GM19467 (cell line): ENCODE measurements at regions not wholly inside any gene's neighbourhood (a gene's known extent, or its start where the extent isn't known, plus 50 kb on each side); places are given as distances from the start of the nearest gene placed in this dataset.

Source experiments
- ATAC-seq: cut with Tn5 transposase; IDR thresholded peaks from one replicate; pipeline ENCODE4 v1.9.1; 2021; ENCODE audit warnings: mild to moderate bottlenecking, moderate library complexity; ENCODE audit not compliant: unreplicated experiment

- no peak for ATAC-seq
Measured at GRCh38 chr14:82112210-82112839, 578.7 kb upstream of the SEL1L start.

GRCh38 chr14:82113007-82113406 is 579.4 kb upstream of the SEL1L start:
- ATAC-seq: no peak

DNA sequence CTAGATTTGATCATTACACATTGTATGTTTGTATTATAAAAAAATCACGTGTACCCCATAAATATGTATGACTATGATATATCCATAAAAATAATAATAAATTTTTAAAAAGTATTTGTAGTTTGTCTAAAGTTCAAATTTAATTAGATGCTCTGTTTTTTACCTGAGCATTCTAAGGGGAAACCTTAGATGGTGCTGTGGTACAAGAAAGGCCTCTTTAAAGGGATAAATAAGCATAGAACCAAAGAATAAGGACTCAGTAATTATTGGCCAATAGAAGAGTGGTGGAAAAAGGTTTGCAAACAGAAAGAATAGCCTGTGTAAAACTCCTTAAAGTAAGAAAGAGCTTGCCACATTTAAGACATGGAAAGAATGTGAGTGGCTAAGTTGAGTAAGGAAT is 580.1 kb upstream of the SEL1L start:
- no peak for ATAC-seq

GRCh38 chr14:82116721-82117120 is 583.1 kb upstream of the SEL1L start:
- ATAC-seq: no peak

DNA sequence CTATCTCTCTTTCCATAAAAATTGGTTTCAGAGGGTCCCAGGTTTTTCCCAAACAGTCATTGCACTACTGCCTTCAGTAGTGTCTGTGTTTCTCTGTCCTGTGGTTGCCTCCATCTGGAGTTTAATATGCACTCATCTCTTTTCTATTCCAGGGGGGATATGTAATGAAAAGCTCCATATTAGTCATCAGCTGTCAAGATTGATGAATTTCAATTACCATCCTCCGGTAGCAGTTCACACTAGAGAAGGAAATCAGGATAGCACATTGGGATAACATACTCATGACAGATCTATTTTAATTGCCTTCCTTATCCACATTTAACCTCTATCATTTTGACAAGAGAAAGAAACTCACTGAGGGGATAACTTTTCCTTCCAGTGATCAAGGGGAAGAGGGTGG is 589.0 kb upstream of the SEL1L start:
- ATAC-seq: no peak

GRCh38 chr14:82124511-82124910 is 590.9 kb upstream of the SEL1L start:
- ATAC-seq: no peak

GRCh38 chr14:82126006-82126405 is 592.4 kb upstream of the SEL1L start:
- ATAC-seq: no peak

GRCh38 chr14:82134411-82134810 is 600.8 kb upstream of the SEL1L start:
- no peak for ATAC-seq

GRCh38 chr14:82138431-82138830 is 604.8 kb upstream of the SEL1L start:
- no peak for ATAC-seq

GRCh38 chr14:82146846-82147245 is 613.2 kb upstream of the SEL1L start:
- ATAC-seq: no peak

DNA sequence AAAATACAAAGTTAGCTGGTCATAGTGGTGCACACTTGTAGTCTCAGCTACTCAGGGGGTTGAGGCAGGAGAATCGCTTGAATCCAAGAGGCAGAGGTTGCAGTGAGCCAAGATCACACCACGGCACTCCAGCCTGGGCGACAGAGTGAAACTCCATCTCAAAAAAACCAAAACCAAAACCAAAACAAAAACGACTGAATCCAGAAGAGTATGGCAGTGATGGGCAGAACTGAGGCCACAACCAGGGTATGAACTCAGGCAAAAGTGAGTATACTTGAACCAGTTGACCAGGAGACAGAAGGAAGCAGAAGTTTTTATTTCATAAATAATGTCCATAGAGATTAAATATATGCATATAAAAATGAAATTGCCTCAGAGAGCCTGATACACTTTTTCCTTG is 620.0 kb upstream of the SEL1L start:
- no peak for ATAC-seq

GRCh38 chr14:82159624-82160023 is 626.0 kb upstream of the SEL1L start:
- no peak for ATAC-seq

DNA sequence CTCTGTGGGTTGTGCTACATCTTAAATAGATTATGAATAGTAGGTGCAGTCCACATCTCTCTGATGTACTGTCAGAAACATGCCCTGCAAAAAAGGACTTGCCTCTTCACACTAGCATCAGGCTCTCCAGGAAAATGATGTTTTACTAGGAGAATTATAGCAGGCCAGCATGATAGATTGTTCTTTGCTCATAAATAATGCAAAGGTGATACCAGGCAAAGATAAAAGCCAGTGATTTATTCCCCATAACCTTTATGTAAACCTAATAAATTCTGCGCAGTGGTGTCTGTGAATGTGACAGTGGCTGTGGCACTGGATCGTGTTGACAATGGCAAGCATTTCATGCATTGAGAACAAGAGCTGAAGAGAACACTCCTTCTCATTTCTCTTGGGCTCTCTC is 646.5 kb upstream of the SEL1L start:
- no peak for ATAC-seq

- ATAC-seq: no peak
Measured at GRCh38 chr14:82182646-82183045, 649.0 kb upstream of the SEL1L start.

DNA sequence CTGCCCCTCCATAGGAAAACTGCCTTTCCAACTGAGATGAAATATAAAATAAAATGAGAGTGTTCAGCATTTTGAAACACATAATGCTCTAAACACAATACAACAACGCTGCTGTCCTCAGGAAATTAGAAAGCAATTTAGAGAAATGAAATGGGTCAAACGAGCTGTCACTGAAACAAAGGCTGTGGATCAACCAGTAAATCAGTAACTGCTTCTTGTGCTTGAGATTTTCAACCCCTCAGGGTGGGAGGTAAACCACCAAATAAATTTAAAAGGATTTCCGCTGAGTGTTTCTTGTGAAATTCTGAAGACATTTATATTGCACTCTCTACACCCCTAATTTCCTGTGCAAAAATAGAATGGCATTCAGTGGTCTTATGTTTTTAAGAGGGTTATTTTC is 657.1 kb upstream of the SEL1L start:
- no peak for ATAC-seq

DNA sequence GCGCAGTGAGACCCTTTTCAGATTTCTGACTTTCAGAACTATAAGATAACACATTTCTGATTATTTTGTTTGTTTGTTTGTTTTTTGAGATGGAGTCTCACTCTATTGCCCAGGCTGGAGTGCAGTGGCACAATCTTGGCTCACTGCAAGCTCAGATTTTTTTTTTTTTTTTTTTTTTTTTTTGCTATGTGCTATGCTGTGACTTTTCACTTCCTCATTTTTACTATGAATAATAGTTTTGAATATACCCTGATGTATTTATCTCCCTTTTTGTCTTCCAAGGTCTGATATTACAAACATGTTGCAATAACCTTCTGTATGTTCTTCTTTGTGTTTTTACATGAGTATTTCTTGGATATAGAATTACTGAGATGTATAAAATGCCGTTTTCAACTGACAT is 658.7 kb upstream of the SEL1L start:
- ATAC-seq: no peak

DNA sequence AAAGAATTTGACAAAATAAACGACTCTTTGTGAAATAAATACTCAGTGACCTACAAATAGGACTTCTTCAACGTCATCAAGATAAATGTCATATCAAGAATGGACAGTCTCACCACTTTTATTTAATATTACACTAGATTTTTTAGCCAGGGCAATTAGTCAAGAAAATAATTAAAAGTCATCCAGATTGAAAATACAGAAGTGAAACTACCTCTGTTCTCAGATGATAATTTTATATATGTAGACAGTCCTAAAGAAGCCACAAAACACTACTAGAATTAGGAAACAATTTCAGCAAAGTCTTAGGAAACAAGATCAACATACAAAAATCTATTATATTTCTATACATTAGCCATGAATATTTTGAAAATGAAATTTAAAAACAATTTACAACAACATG is 689.6 kb upstream of the SEL1L start:
- no peak for ATAC-seq

DNA sequence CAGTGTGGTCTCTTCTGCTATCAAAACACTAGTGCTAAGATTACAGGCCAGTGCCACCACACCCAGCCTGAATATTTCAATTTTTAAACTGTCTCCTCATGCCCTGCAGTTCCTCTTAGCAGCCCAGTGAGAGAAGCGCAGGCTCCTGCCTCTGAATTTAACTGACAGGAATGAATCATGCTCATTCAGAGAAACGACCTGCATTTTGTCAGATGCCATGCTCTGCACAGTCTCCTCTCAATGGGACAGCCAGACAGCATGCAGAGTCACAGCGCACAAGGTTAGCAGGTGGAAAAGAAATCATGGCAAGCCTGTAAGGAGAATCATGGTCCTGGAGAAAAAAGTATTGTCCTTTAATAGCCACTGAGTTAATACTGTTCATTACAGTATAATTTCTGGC is 691.0 kb upstream of the SEL1L start:
- ATAC-seq: no peak

GRCh38 chr14:82230748-82231147 is 697.1 kb upstream of the SEL1L start:
- ATAC-seq: no peak

- ATAC-seq: no peak
Measured at GRCh38 chr14:82238649-82239048, 705.0 kb upstream of the SEL1L start.

GRCh38 chr14:82239223-82239622 is 705.6 kb upstream of the SEL1L start:
- no peak for ATAC-seq

DNA sequence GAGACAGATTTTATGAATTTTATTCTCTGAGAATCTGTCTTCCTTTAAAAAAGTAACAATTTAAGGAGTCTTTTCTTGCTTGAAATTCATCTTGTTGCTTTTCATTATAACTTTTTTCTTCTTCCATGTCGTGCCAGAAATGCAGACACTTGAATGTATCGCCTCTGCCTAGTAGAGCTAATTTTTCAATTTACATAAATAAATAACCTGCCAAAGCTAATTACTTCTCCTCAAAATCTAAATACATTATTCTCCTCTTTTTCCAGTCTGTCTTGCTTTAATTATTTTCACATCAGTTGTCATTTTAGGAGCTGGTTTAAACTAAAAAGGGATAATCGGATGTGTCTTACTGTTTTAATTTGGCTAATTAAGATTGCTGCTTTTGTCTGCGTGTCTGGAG is 711.1 kb upstream of the SEL1L start:
- no peak for ATAC-seq

DNA sequence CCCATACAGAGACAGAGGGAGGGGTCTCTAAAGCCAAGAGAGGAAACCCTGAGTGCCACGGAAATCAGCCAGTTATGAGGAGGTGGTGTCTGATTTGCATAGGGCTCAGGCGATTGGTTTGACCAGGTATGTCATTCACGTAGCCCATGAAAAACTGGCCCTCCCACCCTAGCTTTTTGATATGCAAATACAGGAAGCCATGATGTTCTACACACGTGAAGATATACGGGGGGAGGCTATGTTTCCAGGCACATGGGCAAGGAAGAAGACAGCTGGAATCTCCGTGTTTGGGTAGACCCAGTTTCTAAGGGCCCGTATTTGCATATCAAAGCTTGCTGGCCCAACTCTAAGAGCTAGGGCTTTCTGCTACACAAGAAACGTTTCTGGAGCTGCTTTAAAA is 717.8 kb upstream of the SEL1L start:
- no peak for ATAC-seq

DNA sequence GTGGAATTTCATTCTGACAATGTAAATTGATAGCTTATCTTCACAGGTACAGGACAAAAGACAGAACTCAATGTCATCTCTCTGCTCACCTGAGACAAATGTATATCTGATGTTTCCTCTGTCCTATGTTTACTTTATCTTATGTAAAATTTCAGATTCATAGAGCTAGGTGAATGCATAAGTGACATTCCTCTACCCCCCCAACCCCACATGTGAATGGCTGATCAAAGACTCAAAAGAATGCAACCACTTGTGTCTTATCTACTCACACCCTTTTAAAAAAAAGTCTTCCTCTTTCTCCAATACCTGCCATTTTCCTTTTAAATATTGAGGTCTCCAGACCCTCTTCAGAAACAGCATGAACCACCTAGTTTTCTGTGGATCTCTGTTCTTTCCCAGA is 736.6 kb upstream of the SEL1L start:
- ATAC-seq: no peak
